H9 (cell line): ENCODE measurements at regions not wholly inside any gene's neighbourhood (a gene's known extent, or its start where the extent isn't known, plus 50 kb on each side); places are given as distances from the start of the nearest gene placed in this dataset.
A peak's percentile ranks its signal among the peaks of the same experiment; 100 is the strongest.

Source experiments
- DNase-seq: peaks from one replicate; pipeline ENCODE4 v3.0.0-alpha.2; 2017
- H2AFZ ChIP-seq: one replicate; pipeline ENCODE4 v1.6.1; 2013; ENCODE audit warnings: mild to moderate bottlenecking, low read length, control low read depth, moderate library complexity
- H2AK5ac ChIP-seq: 2 replicates; pipeline ENCODE4 v1.6.1; 2013; ENCODE audit warnings: low read length, control low read depth, mixed read lengths; ENCODE audit not compliant: insufficient read length
- H2BK120ac ChIP-seq: one replicate; pipeline ENCODE4 v1.6.1; 2013; ENCODE audit warnings: low read depth, mild to moderate bottlenecking, low read length, control low read depth, inconsistent platforms; ENCODE audit not compliant: poor library complexity, severe bottlenecking
- H2BK12ac ChIP-seq: 2 replicates; pipeline ENCODE4 v1.6.1; 2013; ENCODE audit warnings: low read length, control low read depth, mixed read lengths, low read depth; ENCODE audit not compliant: insufficient read length
- H2BK15ac ChIP-seq: 2 replicates; pipeline ENCODE4 v1.6.1; 2013; ENCODE audit warnings: low read depth, low read length, control low read depth
- H2BK20ac ChIP-seq: one replicate; pipeline ENCODE4 v1.6.1; 2013; ENCODE audit warnings: low read depth, mild to moderate bottlenecking, low read length, control low read depth, inconsistent platforms; ENCODE audit not compliant: poor library complexity, severe bottlenecking
- H2BK5ac ChIP-seq: 2 replicates; pipeline ENCODE4 v1.6.1; 2013; ENCODE audit warnings: low read length, control low read depth, mixed read lengths; ENCODE audit not compliant: insufficient read length
- H3K14ac ChIP-seq: 2 replicates; pipeline ENCODE4 v1.6.1; 2013; ENCODE audit warnings: low read length, control low read depth; ENCODE audit not compliant: insufficient read depth
- H3K18ac ChIP-seq: 2 replicates; pipeline ENCODE4 v1.6.1; 2013; ENCODE audit warnings: low read depth, mild to moderate bottlenecking, mixed read lengths, low read length, control low read depth; ENCODE audit not compliant: insufficient read length
- H3K23ac ChIP-seq: 2 replicates; pipeline ENCODE4 v1.6.1; 2013; ENCODE audit warnings: low read length, control low read depth, mixed read lengths, low read depth; ENCODE audit not compliant: insufficient read length
- H3K23me2 ChIP-seq: 2 replicates; pipeline ENCODE4 v1.6.1; 2013; ENCODE audit warnings: low read depth, mild to moderate bottlenecking, mixed read lengths, low read length, control low read depth; ENCODE audit not compliant: insufficient read length, poor library complexity, severe bottlenecking
- H3K27ac ChIP-seq: 2 replicates; pipeline ENCODE4 v1.5.1; 2013; ENCODE audit warnings: low read length, control low read depth, mixed read lengths, low read depth; ENCODE audit not compliant: insufficient read length
- H3K27me3 ChIP-seq: 2 replicates; pipeline ENCODE4 v1.6.1; 2013; ENCODE audit warnings: low read length, control low read depth, inconsistent platforms; ENCODE audit not compliant: insufficient read depth
- H3K4ac ChIP-seq: 2 replicates; pipeline ENCODE4 v1.6.1; 2013; ENCODE audit warnings: low read depth, mild to moderate bottlenecking, control low read depth, inconsistent platforms, low read length, moderate library complexity
- H3K4me1 ChIP-seq: 2 replicates; pipeline ENCODE4 v1.6.1; 2013; ENCODE audit warnings: low read length, control low read depth, inconsistent platforms; ENCODE audit not compliant: insufficient read depth
- H3K4me2 ChIP-seq: 2 replicates; pipeline ENCODE4 v1.6.1; 2013; ENCODE audit warnings: low read length, control low read depth, mixed read lengths; ENCODE audit not compliant: insufficient read length, insufficient read depth
- H3K56ac ChIP-seq: 2 replicates; pipeline ENCODE4 v1.6.1; 2013; ENCODE audit warnings: low read depth, mild to moderate bottlenecking, mixed read lengths, low read length, control low read depth; ENCODE audit not compliant: insufficient read length
- H3K79me1 ChIP-seq: 2 replicates; pipeline ENCODE4 v1.6.1; 2013; ENCODE audit warnings: low read depth, mild to moderate bottlenecking, moderate library complexity, low read length, control low read depth, inconsistent platforms; ENCODE audit not compliant: insufficient read depth, poor library complexity, severe bottlenecking
- H3K79me2 ChIP-seq: 2 replicates; pipeline ENCODE4 v1.6.1; 2013; ENCODE audit warnings: low read length, control low read depth, inconsistent platforms; ENCODE audit not compliant: insufficient read depth
- H3K9ac ChIP-seq: 2 replicates; pipeline ENCODE4 v1.6.1; 2013; ENCODE audit warnings: low read length, control low read depth, mixed read lengths; ENCODE audit not compliant: insufficient read length; ENCODE audit errors: extremely low read depth
- H3K9me3 ChIP-seq: one replicate; pipeline ENCODE4 v1.6.1; 2013; ENCODE audit warnings: low read depth, low read length, inconsistent platforms; ENCODE audit not compliant: control insufficient read depth
- H3T11ph ChIP-seq: one replicate; pipeline ENCODE4 v1.6.1; 2013; ENCODE audit warnings: mild to moderate bottlenecking, low read length, control low read depth, inconsistent platforms
- H4K20me1 ChIP-seq: one replicate; pipeline ENCODE4 v1.6.1; 2013; ENCODE audit not compliant: control insufficient read depth, insufficient read length, insufficient read depth
- H4K5ac ChIP-seq: 2 replicates; pipeline ENCODE4 v1.6.1; 2013; ENCODE audit warnings: low read depth, mild to moderate bottlenecking, mixed read lengths, low read length, control low read depth; ENCODE audit not compliant: insufficient read length
- H4K8ac ChIP-seq: replicated peaks from 2 replicates; pipeline ENCODE4 v1.6.1; 2013; ENCODE audit warnings: low read length, control low read depth, mixed read lengths, low read depth; ENCODE audit not compliant: insufficient read length
- H4K91ac ChIP-seq: 2 replicates; pipeline ENCODE4 v1.6.1; 2013; ENCODE audit warnings: low read depth, mild to moderate bottlenecking, moderate library complexity, mixed read lengths, low read length, control low read depth; ENCODE audit not compliant: insufficient read length
- H3K27ac Mint-ChIP-seq, 3 experiments: 2 replicates in 2 of 3; 3 replicates in 1 of 3; pipeline ENCODE4 v1.8.0; 2020 to 2021; ENCODE audit warnings: mixed read lengths in 3 of 3, mild to moderate bottlenecking in 1 of 3, moderate library complexity in 1 of 3
- H3K27me3 Mint-ChIP-seq: 2 replicates; pipeline ENCODE4 v1.8.0; 2021; ENCODE audit warnings: low read depth, mild to moderate bottlenecking, moderate library complexity, mixed read lengths
- H3K36me3 Mint-ChIP-seq, 3 experiments: 2 replicates in 2 of 3; 3 replicates in 1 of 3; pipeline ENCODE4 v1.8.0; 2020 to 2021; ENCODE audit warnings: low read depth in 3 of 3, mixed read lengths in 3 of 3; ENCODE audit not compliant: insufficient read depth in 1 of 3
- H3K4me1 Mint-ChIP-seq, 2 experiments: 2 replicates each; pipeline ENCODE4 v1.8.0; 2020; ENCODE audit warnings: mixed read lengths in 2 of 2
- H3K4me3 Mint-ChIP-seq, 2 experiments: 2 replicates in 1 of 2; 3 replicates in 1 of 2; pipeline ENCODE4 v1.8.0; 2020 to 2021; ENCODE audit warnings: mild to moderate bottlenecking in 2 of 2, mixed read lengths in 2 of 2, moderate library complexity in 1 of 2
- H3K9me3 Mint-ChIP-seq, 2 experiments: 2 replicates in 1 of 2; 3 replicates in 1 of 2; pipeline ENCODE4 v1.8.0; 2020; ENCODE audit warnings: mild to moderate bottlenecking in 2 of 2, mixed read lengths in 2 of 2, moderate library complexity in 1 of 2
- CTCF ChIP-seq: fragments of 200-600 bp; sonication (generic); conservative IDR thresholded peaks from 3 replicates; pipeline ENCODE4 v1.8.0; 2021; ENCODE audit warnings: antibody characterized with exemption, mild to moderate bottlenecking
- WGBS: extraction: QIAGEN DNeasy Blood & Tissue Kit; methylation state at CpG from one replicate; pipeline ENCODE4 v1.1.7; 2013; ENCODE audit warnings: missing lambda C conversion rate, low lambda C conversion rate, mixed read lengths; ENCODE audit not compliant: insufficient read length; ENCODE audit errors: extremely low coverage; 5-methylcytosine and 5-hydroxymethylcytosine counted together

- Histone ChIP-seq H2AFZ (no peak overlapping the region), H2AK5ac (no peak overlapping the region), H4K5ac (no peak overlapping the region), H3K23ac (no peak overlapping the region), H3K23me2 (no peaks in the 10 kb centered on the region), H3K27me3 (no peaks in the 10 kb centered on the region), H3K79me2 (no peaks in the 10 kb centered on the region), H2BK20ac (no peak overlapping the region), H3K14ac (no peak overlapping the region), H2BK15ac (no peak overlapping the region), H3K4me1 (peaks cover 17% of the 10 kb centered on the region), H3K27ac (no peak overlapping the region), H3K4me2 (peak overlapping the region; percentile 34), H3K9ac (no peak overlapping the region), H3K79me1 (no peaks in the 10 kb centered on the region), H4K8ac (no peak overlapping the region), H3K4ac (no peak overlapping the region), H2BK5ac (no peak overlapping the region), H4K91ac (no peak overlapping the region), H3K18ac (no peak overlapping the region), H4K20me1 (no peaks in the 10 kb centered on the region), H3K56ac (no peak overlapping the region), H3T11ph (no peak overlapping the region), H2BK12ac (no peak overlapping the region), H2BK120ac (no peak overlapping the region), H3K9me3 (no peaks in the 10 kb centered on the region)
- Mint-ChIP-seq H3K4me1 (peaks cover 40 to 42% of the 10 kb centered on the region in 2 experiments), H3K4me3 (peak overlapping the region in 1 of 2 experiments; percentile 64; a peak in 1 of 5 replicates), H3K27me3 (no peaks in the 10 kb centered on the region), H3K36me3 (peaks cover 3 to 21% (median 4%) of the 10 kb centered on the region in 3 experiments; a peak in 6 of 7 replicates), H3K9me3 (peaks cover 10 to 18% of the 10 kb centered on the region in 2 experiments; a peak in 4 of 5 replicates), H3K27ac (peak overlapping the region; percentile 70 to 82 (median 77); a peak in 4 of 7 replicates)
- DNase-seq, result no peak
- no CpG with 5 or more reads among the region's 2 CpGs for WGBS
- TF ChIP-seq CTCF, result no peak
Observed at GRCh38 chr13:36520111-36520510, 87.8 kb downstream of the CCNA1 start.
